ENCODE measurements at regions not wholly inside any gene's neighbourhood (a gene's known extent, or its start where the extent isn't known, plus 50 kb on each side); places are given as distances from the start of the nearest gene placed in this dataset.

DNA sequence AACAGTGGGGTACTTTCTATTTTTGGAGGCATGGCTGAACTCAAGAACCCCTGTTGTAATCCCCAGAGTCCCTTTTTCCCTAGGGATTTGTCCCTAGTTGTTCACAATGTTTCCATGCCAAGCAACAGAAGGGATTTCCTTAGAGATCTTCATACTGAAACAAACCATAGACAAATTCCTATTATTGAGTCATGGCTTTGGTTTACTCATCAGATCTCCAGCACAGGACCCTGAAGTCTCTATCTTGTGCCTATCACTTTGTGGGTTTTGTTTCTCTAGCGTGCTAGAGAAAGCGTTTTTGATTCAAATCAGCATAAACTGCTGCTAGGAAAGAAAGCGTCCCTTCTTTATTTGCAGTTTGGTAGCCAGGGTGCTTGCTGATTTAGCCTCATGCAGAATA lies 165.0 kb downstream of the BAMBI start:
- Histone ChIP-seq H3K79me2 (ENCODE audit: control insufficient read depth, low read length) (no peaks in the 10 kb centered on the region), H3K9me3 (ENCODE audit: control insufficient read depth, insufficient read depth, low read length) (no peaks in the 10 kb centered on the region), H3K4me1 (ENCODE audit: control insufficient read depth, low read length) (no peaks in the 10 kb centered on the region), H3K9me2 (replicated peaks; ENCODE audit: control insufficient read depth, low read length) (no peaks in the 10 kb centered on the region), H3K27ac (ENCODE audit: low read depth, low read length) (no peak overlapping the region), H3K4me3 (ENCODE audit: low read length) (no peak overlapping the region), H3K4me2 (ENCODE audit: low read length) (no peak overlapping the region), H3K36me3 (ENCODE audit: control insufficient read depth, low read length) (no peaks in the 10 kb centered on the region), H4K20me1 (ENCODE audit: control insufficient read depth, insufficient read depth, low read depth, low read length) (no peaks in the 10 kb centered on the region), H3F3A (ENCODE audit: control insufficient read depth, insufficient read depth) (no peaks in the 10 kb centered on the region), H3K27me3 (ENCODE audit: control insufficient read depth, low read length) (no peaks in the 10 kb centered on the region)
- TF ChIP-seq, protein P1, sequence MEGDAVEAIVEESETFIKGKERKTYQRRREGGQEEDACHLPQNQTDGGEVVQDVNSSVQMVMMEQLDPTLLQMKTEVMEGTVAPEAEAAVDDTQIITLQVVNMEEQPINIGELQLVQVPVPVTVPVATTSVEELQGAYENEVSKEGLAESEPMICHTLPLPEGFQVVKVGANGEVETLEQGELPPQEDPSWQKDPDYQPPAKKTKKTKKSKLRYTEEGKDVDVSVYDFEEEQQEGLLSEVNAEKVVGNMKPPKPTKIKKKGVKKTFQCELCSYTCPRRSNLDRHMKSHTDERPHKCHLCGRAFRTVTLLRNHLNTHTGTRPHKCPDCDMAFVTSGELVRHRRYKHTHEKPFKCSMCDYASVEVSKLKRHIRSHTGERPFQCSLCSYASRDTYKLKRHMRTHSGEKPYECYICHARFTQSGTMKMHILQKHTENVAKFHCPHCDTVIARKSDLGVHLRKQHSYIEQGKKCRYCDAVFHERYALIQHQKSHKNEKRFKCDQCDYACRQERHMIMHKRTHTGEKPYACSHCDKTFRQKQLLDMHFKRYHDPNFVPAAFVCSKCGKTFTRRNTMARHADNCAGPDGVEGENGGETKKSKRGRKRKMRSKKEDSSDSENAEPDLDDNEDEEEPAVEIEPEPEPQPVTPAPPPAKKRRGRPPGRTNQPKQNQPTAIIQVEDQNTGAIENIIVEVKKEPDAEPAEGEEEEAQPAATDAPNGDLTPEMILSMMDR (IDR thresholded peaks at IDR 0.05; ENCODE audit: low read depth, low read length, poor library complexity, severe bottlenecking) = no peak

DNA sequence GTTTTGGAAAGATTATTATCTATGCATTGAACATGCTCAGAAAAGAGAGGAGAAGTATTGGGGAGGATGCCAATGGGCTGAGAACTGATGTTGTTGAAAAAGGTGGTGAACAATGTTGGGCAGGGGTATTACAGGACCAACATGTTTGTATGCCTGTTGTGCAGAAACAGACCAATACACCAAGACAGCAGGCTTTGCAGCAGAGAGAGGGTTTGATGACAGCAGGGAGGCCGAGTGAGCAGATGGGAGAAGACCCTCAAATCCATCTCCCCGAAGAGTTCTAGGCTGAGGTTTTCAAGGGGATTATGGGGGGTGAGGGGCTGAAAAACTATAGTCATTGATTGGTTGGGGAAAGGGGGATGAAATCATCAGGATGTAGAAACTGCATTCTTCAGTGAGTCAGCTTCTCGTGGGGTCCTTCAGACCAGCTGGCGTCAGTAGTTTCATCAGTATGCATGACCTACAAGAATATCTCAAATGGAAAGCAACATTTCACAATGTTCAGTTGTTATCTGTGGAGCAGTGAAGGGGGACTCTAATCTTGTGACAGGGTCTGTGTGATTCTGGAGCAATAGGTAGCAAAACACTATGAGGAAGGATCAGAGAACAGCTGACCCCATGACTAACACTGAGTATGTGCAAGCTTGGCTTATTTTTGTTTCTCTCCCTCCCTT lies 167.8 kb downstream of the BAMBI start:
- Histone ChIP-seq H3K79me2 (ENCODE audit: control insufficient read depth, low read length) (no peaks in the 10 kb centered on the region), H3K4me3 (ENCODE audit: low read length) (no peak overlapping the region), H3K4me1 (ENCODE audit: control insufficient read depth, low read length) (no peaks in the 10 kb centered on the region), H3K4me2 (ENCODE audit: low read length) (no peak overlapping the region), H3K9me3 (ENCODE audit: control insufficient read depth, insufficient read depth, low read length) (no peaks in the 10 kb centered on the region), H3F3A (ENCODE audit: control insufficient read depth, insufficient read depth) (no peaks in the 10 kb centered on the region), H3K27me3 (ENCODE audit: control insufficient read depth, low read length) (no peaks in the 10 kb centered on the region), H4K20me1 (ENCODE audit: control insufficient read depth, insufficient read depth, low read depth, low read length) (no peaks in the 10 kb centered on the region), H3K27ac (ENCODE audit: low read depth, low read length) (no peak overlapping the region), H3K9me2 (replicated peaks; ENCODE audit: control insufficient read depth, low read length) (no peaks in the 10 kb centered on the region), H3K36me3 (ENCODE audit: control insufficient read depth, low read length) (no peaks in the 10 kb centered on the region)
- TF ChIP-seq, protein P1 (IDR thresholded peaks at IDR 0.05; ENCODE audit: low read depth, low read length, poor library complexity, severe bottlenecking) = no peak

DNA sequence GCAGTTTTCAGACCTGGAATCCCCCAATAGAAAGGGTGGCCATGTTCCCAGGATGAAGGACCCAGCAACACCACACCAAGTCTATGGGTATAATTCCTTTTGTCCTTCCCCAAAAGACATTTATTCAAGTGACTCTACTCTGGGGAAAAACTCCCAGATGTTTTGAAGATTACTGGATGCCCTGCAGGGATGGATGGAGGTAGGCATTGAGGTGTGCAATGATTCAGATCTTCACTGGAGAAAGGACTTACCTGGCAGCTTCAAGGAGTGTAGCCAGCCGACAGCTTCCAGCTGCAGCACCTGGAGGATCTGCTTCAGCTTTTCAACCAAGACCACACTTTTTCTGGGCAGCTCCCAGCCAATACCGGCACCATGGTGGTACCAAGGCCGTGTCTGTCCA lies 172.0 kb downstream of the BAMBI start:
- H3K79me2 ChIP-seq (ENCODE audit: control insufficient read depth, low read length) = no peaks in the 10 kb centered on the region
- no peak overlapping the region for H3K4me3 ChIP-seq (ENCODE audit: low read length)
- no peaks in the 10 kb centered on the region for H3K4me1 ChIP-seq (ENCODE audit: control insufficient read depth, low read length)
- H4K20me1 ChIP-seq (ENCODE audit: control insufficient read depth, insufficient read depth, low read depth, low read length) = no peaks in the 10 kb centered on the region
- H3F3A ChIP-seq (ENCODE audit: control insufficient read depth, insufficient read depth) = no peaks in the 10 kb centered on the region
- H3K9me2 ChIP-seq (replicated peaks; ENCODE audit: control insufficient read depth, low read length) = no peaks in the 10 kb centered on the region
- no peak overlapping the region for H3K27ac ChIP-seq (ENCODE audit: low read depth, low read length)
- no peak overlapping the region for H3K4me2 ChIP-seq (ENCODE audit: low read length)
- no peaks in the 10 kb centered on the region for H3K36me3 ChIP-seq (ENCODE audit: control insufficient read depth, low read length)
- no peaks in the 10 kb centered on the region for H3K27me3 ChIP-seq (ENCODE audit: control insufficient read depth, low read length)
- no peak for TF ChIP-seq EZH2phosphoT487 (IDR thresholded peaks at IDR 0.05; ENCODE audit: borderline replicate concordance, low read length)
- TF ChIP-seq, protein P1 (IDR thresholded peaks at IDR 0.05; ENCODE audit: low read depth, low read length, poor library complexity, severe bottlenecking) = no peak
- H3K9me3 ChIP-seq (ENCODE audit: control insufficient read depth, insufficient read depth, low read length) = no peaks in the 10 kb centered on the region

All from DOHH2 (cell line).